ENCODE measurements at regions not wholly inside any gene's neighbourhood (a gene's known extent, or its start where the extent isn't known, plus 50 kb on each side); places are given as distances from the start of the nearest gene placed in this dataset.

DNA sequence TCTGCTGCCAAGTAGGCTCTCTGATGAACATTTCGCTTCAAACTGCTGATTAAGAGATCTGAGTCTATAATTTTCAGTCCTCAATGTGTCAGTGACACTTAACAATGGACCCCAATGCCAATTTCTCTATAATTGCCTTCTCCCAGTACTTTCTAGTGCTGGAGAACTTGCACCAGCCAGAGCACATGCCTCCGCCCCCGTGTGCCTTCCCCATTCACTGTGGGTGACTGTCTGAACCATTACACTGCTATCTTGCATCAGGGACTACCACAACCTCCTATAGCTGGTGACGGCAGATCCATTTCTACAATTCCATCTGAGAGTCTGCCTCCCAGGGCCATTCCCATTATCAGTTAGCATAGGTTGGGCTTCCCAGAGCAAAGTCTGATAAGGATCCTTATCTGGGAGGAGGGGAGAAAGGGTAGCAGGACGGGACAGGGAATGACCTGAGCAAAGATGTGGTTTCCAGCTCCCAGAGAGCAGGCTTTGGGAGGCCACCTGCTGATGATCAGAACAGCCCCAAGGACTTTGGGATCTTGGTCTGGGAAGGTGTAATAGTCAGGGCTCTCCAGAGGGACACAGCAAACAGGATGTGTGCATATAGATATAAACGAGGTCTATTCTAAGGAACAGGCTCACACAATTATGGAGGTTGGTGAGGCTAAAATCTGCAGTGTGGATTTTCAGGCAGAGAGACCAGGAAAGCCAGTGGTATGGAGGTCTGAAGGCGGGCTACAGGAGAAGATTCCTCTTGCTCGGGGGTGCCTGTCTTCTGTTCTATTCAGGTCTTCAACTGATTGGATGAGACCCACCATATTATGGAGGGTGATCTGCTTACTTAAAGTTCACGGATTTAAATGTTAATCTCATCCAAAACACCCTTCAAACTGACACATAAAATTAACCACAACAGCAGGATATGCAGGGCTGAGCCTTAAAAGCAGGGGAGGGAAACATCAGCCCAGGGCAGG is 238.2 kb downstream of the PTPRU start:
- TF ChIP-seq ESRRA (IDR thresholded peaks at IDR 0.05; ENCODE audit: borderline replicate concordance, low read length): no peak
- no peak for TF ChIP-seq MAZ (IDR thresholded peaks at IDR 0.05; ENCODE audit: borderline replicate concordance, low read depth, low read length)
- no peak for TF ChIP-seq RFX5 (IDR thresholded peaks at IDR 0.05)
- TF ChIP-seq POLR2A (IDR thresholded peaks at IDR 0.05; ENCODE audit: low read length): no peak
